MCF 10A (cell line): ENCODE measurements at regions not wholly inside any gene's neighbourhood (a gene's known extent, or its start where the extent isn't known, plus 50 kb on each side); places are given as distances from the start of the nearest gene placed in this dataset.
"Not testable (repeated sequence)": the region's sequence is repeated elsewhere in the genome, so short reads cannot be mapped to it uniquely, and the experiment has no call there.

Source experiments
- BruUV-seq: library from RNA; stranded (reverse); fragments of 400-500 nt; replicated peaks from 2 replicates; lab custom pipeline; 2021; lab: Mats Ljungman, UMichigan
- CTCF ChIA-PET: fragments of 300-600 bp; sonication (Branson Sonifier 250); formaldehyde crosslinking; extraction: SDS; loops from one replicate; lab custom pipeline; 2021; ENCODE audit warnings: antibody characterized with exemption, inconsistent platforms; lab: Yijun Ruan, JAX
- POLR2A ChIA-PET: fragments of 300-600, 350-650 bp; sonication (Branson Sonifier 250); formaldehyde crosslinking; extraction: SDS; loops from one replicate; lab custom pipeline; 2020; ENCODE audit warnings: antibody characterized with exemption, inconsistent platforms; lab: Yijun Ruan, JAX
- DNase-seq: peaks from one replicate; pipeline ENCODE4 v3.0.0-alpha.2; 2018; ENCODE audit not compliant: unreplicated experiment
- H3K27ac Mint-ChIP-seq: one replicate; pipeline ENCODE4 v1.8.0; 2022; ENCODE audit warnings: mild to moderate bottlenecking, low read depth, mixed read lengths; ENCODE audit not compliant: unreplicated experiment
- H3K27me3 Mint-ChIP-seq: one replicate; pipeline ENCODE4 v1.8.0; 2022; ENCODE audit warnings: mixed read lengths; ENCODE audit not compliant: insufficient read depth, unreplicated experiment
- H3K36me3 Mint-ChIP-seq: one replicate; pipeline ENCODE4 v1.8.0; 2022; ENCODE audit warnings: mild to moderate bottlenecking, moderate library complexity, mixed read lengths; ENCODE audit not compliant: insufficient read depth, unreplicated experiment
- H3K4me1 Mint-ChIP-seq: one replicate; pipeline ENCODE4 v1.8.0; 2022; ENCODE audit warnings: mixed read lengths; ENCODE audit not compliant: insufficient read depth, unreplicated experiment
- H3K4me3 Mint-ChIP-seq: one replicate; pipeline ENCODE4 v1.8.0; 2022; ENCODE audit warnings: mild to moderate bottlenecking, moderate library complexity, mixed read lengths; ENCODE audit not compliant: unreplicated experiment
- H3K9me3 Mint-ChIP-seq: one replicate; pipeline ENCODE4 v1.8.0; 2022; ENCODE audit warnings: mixed read lengths; ENCODE audit not compliant: unreplicated experiment
- intact Hi-C: fragments of 100-400 bp; cut with micrococcal nuclease; formaldehyde crosslinking; loops from 2 replicates; pipeline ENCODE4 v1.14.1; 2022
- TF ChIP-seq, protein P1 (sequence below): fragments of 200-600 bp; IDR thresholded peaks from one replicate; pipeline ENCODE4 v1.8.0; 2022; ENCODE audit warnings: antibody characterized with exemption, mild to moderate bottlenecking; ENCODE audit not compliant: unreplicated experiment

DNA sequence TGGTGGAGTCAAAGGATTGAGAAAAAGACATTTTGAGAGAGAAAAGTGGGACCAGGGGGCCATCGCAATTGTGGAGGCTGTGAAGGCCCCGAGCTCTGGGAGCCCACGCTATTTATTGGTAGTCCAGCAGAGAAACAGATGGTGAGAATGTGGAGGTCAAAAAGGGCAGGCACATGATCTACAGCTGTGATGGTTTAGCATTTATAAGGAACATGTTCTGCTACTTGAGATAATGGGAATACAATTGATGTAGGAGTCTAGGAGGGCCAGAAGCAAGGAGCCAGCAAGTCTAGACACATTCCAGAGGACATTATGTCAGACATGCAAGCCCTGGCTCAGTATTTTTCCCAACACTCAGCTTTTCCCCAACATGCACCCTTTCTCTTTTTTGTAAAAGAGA is 283.4 kb upstream of the MTPN start:
- H3K27me3 Mint-ChIP-seq, H3K36me3 Mint-ChIP-seq, intact Hi-C loops, H3K4me1 Mint-ChIP-seq, DNase-seq, BruUV-seq, CTCF ChIA-PET, POLR2A ChIA-PET, H3K4me3 Mint-ChIP-seq, H3K27ac Mint-ChIP-seq: not testable (repeated sequence)
- H3K9me3 Mint-ChIP-seq = peaks cover 21% of the 10 kb centered on the region

DNA sequence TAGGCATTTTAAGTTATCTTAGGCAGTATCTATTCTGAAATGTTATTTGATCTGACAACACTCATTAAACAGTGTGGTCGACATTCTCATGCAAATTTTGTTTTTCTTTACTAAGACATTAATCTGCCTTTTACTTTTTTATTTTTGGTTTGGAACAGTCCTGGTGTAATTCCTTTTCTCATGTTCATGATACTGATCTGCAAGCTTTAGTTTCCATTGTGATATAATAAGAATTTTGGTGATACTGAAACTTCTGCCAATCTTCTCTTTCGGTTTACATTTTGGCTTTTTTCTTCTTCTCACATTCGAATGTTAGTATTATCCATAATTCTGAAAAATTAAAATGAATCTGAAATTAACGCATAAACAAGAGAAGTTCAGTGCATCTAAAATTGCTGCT is 281.9 kb upstream of the MTPN start:
- intact Hi-C loops = no loop called here
- Mint-ChIP-seq H3K27me3 (no peaks in the 10 kb centered on the region), H3K4me3 (no peak overlapping the region), H3K9me3 (peaks cover 16% of the 10 kb centered on the region), H3K27ac (no peak overlapping the region), H3K4me1 (no peaks in the 10 kb centered on the region), H3K36me3 (no peaks in the 10 kb centered on the region)
- ChIA-PET POLR2A (no interaction called here), CTCF (no interaction called here)
- TF ChIP-seq, protein P1, sequence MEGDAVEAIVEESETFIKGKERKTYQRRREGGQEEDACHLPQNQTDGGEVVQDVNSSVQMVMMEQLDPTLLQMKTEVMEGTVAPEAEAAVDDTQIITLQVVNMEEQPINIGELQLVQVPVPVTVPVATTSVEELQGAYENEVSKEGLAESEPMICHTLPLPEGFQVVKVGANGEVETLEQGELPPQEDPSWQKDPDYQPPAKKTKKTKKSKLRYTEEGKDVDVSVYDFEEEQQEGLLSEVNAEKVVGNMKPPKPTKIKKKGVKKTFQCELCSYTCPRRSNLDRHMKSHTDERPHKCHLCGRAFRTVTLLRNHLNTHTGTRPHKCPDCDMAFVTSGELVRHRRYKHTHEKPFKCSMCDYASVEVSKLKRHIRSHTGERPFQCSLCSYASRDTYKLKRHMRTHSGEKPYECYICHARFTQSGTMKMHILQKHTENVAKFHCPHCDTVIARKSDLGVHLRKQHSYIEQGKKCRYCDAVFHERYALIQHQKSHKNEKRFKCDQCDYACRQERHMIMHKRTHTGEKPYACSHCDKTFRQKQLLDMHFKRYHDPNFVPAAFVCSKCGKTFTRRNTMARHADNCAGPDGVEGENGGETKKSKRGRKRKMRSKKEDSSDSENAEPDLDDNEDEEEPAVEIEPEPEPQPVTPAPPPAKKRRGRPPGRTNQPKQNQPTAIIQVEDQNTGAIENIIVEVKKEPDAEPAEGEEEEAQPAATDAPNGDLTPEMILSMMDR = no peak
- no peak for DNase-seq
- BruUV-seq = no TSS peak

DNA sequence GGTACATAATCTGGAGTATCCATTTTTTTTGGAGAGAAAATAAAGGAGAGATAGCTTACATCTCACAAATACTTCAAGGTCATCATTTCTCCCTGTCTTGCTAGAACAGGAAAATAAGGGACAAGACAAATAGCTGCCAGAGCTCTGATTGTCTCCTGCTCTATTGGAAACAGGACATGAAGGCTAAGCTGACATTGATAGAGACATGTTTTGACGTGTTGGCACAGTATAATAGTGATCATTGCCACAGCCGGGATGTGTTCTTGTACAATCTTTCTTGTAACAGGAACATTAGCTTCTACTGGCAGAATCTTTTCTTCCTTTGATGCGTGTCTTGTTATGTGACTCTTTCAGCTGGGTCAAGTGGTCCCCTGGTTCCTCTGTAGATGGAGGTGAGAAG is 279.3 kb upstream of the MTPN start:
- Mint-ChIP-seq H3K4me1 (no peaks in the 10 kb centered on the region), H3K27me3 (no peaks in the 10 kb centered on the region), H3K9me3 (peaks cover 7% of the 10 kb centered on the region), H3K4me3 (no peak overlapping the region), H3K27ac (no peak overlapping the region), H3K36me3 (no peaks in the 10 kb centered on the region)
- no peak for DNase-seq
- TF ChIP-seq, protein P1 = no peak
- ChIA-PET CTCF (interaction anchor here (0.9 to 1.5 kb wide), 2 partner anchors 9 to 431 kb away, joined by 3 to 5 read pairs; no protein-coding TSS in a partner anchor), POLR2A (no interaction called here)
- BruUV-seq = no TSS peak
- intact Hi-C loops = no loop called here

DNA sequence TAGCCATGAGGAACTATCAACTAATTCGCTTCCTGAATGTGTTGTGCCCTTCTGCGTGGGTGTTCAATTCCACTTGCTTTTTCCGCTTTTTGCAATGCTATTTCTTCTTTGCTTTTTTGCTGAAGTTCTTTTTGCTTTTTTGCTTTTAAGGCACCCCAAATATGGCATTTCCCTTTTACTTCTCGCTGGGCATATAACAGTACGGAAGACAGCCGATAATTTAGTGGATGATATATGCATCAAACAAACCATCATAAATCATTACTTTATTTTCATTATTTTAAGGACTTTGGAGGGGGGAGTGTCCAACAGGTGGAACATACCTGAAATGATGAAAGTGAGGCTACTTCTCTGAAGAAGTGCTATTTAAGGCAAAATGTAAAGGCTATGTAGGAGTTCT is 277.0 kb upstream of the MTPN start:
- POLR2A ChIA-PET = no interaction called here
- H3K4me3 Mint-ChIP-seq = no peak overlapping the region
- CTCF ChIA-PET = no interaction called here
- TF ChIP-seq, protein P1 = no peak
- no TSS peak for BruUV-seq
- intact Hi-C loops = no loop called here
- H3K27ac Mint-ChIP-seq = no peak overlapping the region
- H3K36me3 Mint-ChIP-seq = no peaks in the 10 kb centered on the region
- H3K9me3 Mint-ChIP-seq = peaks cover 7% of the 10 kb centered on the region
- H3K27me3 Mint-ChIP-seq = no peaks in the 10 kb centered on the region
- H3K4me1 Mint-ChIP-seq = no peaks in the 10 kb centered on the region
- no peak for DNase-seq

DNA sequence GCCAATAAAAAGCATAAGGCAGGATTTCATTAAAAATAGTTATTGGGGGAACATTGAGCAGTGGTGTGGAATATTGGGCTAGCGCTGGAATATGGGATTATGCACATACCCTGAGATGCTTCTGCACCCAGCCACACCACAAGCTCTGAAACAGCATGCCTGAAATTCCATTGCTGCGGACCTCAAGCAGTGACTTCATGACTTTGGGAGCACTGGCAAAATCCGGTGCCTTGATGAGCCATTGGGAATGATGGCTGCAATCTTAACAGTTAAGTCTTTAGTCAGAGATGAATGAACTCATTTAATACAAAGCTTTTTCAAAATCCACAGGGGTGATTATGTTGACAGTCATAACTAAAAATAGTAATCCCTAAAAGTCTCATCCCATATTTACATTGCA is 274.7 kb upstream of the MTPN start:
- POLR2A ChIA-PET = no interaction called here
- BruUV-seq = no TSS peak
- Mint-ChIP-seq H3K27ac (no peak overlapping the region), H3K9me3 (peaks cover 7% of the 10 kb centered on the region), H3K36me3 (no peaks in the 10 kb centered on the region), H3K4me3 (no peak overlapping the region), H3K4me1 (no peaks in the 10 kb centered on the region), H3K27me3 (no peaks in the 10 kb centered on the region)
- TF ChIP-seq, protein P1 = no peak
- CTCF ChIA-PET = no interaction called here
- DNase-seq = no peak
- intact Hi-C loops = no loop called here
